ENCODE measurements at regions not wholly inside any gene's neighbourhood (a gene's known extent, or its start where the extent isn't known, plus 50 kb on each side); places are given as distances from the start of the nearest gene placed in this dataset.

DNA sequence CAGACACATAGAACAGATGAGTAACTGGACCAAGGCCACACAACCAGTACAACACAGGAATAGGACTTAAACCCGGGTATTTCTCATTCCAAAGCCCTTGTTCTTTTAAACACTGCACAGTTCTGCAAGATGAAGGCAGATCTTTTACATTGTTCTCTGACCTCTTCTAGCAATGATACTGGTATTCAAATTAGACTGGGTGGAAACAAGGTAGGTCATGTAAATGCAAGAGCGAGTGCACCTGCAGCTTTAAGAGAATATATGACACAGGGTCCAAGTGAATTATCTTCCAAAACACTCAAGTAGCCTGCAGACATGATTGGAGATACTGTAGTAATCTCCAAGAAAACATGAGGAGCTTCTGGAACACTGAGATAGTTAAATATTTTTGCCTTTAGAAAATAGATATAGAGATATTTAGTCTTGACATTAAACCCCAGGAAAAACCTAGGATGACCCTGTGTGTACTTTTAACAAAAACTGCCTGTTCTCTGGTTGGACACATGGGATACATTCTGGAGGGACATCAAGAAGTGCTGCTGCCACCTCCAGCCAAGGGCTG, 130.6 kb upstream of the EPB41L4A start:
- TF ChIP-seq CTCF (IDR thresholded peaks at IDR 0.05): no peak
- TF ChIP-seq POLR2A (IDR thresholded peaks at IDR 0.05): no peak
